ENCODE measurements at regions not wholly inside any gene's neighbourhood (a gene's known extent, or its start where the extent isn't known, plus 50 kb on each side); places are given as distances from the start of the nearest gene placed in this dataset.

DNA sequence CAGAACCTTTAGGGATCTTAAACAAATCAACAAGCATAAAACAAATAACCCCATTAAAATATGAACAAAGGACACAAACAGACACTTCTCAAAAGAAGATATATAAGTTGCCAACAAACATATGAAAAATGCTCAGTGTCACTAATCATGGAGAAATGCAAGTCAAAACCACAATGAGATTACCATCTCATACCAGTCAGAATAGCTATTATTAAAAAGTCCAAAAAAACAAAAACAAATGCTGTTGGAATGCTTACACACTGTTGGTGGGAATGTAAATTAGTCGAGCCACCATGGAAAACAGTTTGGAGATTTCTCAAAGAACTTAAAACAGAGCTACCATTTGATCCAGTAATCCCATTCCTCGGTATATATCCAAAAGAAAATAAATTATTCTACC is 423.6 kb downstream of the OTOL1 start:
- Histone ChIP-seq H3K9me3 (ENCODE audit: control insufficient read depth in 4 of 4, insufficient read depth in 3 of 4, low read length in 3 of 4) (no peaks in the 10 kb centered on the region), H3K27me3 (ENCODE audit: control insufficient read depth in 3 of 3, insufficient read depth in 3 of 3, low read length in 2 of 3) (no peaks in the 10 kb centered on the region), H3K9ac (ENCODE audit: insufficient read depth in 1 of 2, low read length in 2 of 2) (no peak overlapping the region), H3K27ac (ENCODE audit: low read depth in 1 of 2, low read length in 1 of 2) (no peak overlapping the region), H3K36me3 (ENCODE audit: control insufficient read depth in 4 of 4, insufficient read depth in 4 of 4, low read length in 4 of 4) (no peaks in the 10 kb centered on the region), H3K4me3 (no peak overlapping the region), H3K4me1 (ENCODE audit: control insufficient read depth in 5 of 5, insufficient read depth in 5 of 5, low read length in 5 of 5) (peaks cover 0 to 6% (median 3%) of the 10 kb centered on the region in 5 donors)
- ATAC-seq (ENCODE audit: insufficient read depth, low FRiP score): no peak
- 83 to 93% methylated on average over 2 of the region's 2 CpGs for WGBS, 2 donors
- TF ChIP-seq, protein P1, sequence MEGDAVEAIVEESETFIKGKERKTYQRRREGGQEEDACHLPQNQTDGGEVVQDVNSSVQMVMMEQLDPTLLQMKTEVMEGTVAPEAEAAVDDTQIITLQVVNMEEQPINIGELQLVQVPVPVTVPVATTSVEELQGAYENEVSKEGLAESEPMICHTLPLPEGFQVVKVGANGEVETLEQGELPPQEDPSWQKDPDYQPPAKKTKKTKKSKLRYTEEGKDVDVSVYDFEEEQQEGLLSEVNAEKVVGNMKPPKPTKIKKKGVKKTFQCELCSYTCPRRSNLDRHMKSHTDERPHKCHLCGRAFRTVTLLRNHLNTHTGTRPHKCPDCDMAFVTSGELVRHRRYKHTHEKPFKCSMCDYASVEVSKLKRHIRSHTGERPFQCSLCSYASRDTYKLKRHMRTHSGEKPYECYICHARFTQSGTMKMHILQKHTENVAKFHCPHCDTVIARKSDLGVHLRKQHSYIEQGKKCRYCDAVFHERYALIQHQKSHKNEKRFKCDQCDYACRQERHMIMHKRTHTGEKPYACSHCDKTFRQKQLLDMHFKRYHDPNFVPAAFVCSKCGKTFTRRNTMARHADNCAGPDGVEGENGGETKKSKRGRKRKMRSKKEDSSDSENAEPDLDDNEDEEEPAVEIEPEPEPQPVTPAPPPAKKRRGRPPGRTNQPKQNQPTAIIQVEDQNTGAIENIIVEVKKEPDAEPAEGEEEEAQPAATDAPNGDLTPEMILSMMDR (IDR thresholded peaks at IDR 0.05; ENCODE audit: control extremely low read depth, extremely low read depth): no peak
- no peak for DNase-seq

DNA sequence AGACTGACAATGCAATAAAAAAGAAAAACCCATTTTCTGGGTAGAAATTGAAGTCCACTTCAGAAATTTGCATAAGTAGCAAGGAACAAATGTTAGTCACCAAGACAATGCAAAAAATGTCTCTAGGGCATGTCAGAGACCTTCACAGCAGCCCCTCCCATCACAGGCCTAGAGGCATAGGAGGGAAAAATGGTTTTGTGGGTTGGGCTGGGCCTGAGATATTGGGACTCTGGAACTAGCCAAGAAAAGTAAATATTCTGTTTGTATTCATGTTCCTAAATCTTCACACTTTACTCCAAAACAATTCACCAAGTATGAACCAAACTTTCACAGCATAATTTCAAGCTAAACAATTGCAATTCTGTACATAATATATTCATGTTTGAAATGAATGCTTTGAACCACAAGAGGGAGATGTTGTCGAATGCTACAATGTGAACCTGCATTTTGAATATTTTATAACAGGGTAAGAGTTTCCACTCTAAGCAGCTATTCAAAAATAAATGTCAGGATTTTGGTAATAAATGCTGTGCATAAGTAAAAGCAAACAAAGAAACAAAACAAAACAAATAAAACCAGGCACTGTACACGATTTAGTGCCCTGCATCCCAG is 429.2 kb downstream of the OTOL1 start:
- DNase-seq: no peak
- Histone ChIP-seq H3K9me3 (ENCODE audit: control insufficient read depth in 4 of 4, insufficient read depth in 3 of 4, low read length in 3 of 4) (no peaks in the 10 kb centered on the region), H3K27ac (ENCODE audit: low read depth in 1 of 2, low read length in 1 of 2) (no peak overlapping the region), H3K4me1 (ENCODE audit: control insufficient read depth in 5 of 5, insufficient read depth in 5 of 5, low read length in 5 of 5) (no peaks in the 10 kb centered on the region), H3K9ac (ENCODE audit: insufficient read depth in 1 of 2, low read length in 2 of 2) (no peak overlapping the region), H3K36me3 (ENCODE audit: control insufficient read depth in 4 of 4, insufficient read depth in 4 of 4, low read length in 4 of 4) (no peaks in the 10 kb centered on the region), H3K4me3 (no peak overlapping the region), H3K27me3 (ENCODE audit: control insufficient read depth in 3 of 3, insufficient read depth in 3 of 3, low read length in 2 of 3) (no peaks in the 10 kb centered on the region)
- ATAC-seq (ENCODE audit: insufficient read depth, low FRiP score): no peak
- TF ChIP-seq, protein P1 (IDR thresholded peaks at IDR 0.05; ENCODE audit: control extremely low read depth, extremely low read depth): no peak
- WGBS, 2 donors: 81 to 91% methylated on average over 2 of the region's 2 CpGs

DNA sequence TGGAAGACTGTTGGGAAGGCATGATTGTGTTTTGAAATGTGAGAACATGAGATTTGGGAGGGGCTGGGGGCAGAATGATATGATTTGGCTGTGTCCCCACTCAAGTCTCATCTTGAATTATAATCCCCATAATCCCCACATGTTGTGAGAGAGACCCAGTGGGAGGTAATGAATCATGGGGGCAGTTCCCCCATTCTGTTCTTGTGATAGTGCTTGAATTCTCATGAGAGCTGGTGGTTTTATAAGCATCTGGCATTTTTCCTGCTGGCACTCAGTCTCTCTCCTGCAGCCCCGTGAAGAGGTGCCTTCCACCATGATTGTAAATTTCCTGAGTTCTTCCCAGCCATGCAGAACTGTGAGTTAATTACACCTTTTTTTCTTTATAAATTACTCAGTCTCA is 430.5 kb downstream of the OTOL1 start:
- 53 to 89% methylated on average over 1 of the region's 1 CpG for WGBS, 2 donors
- H3K27ac ChIP-seq (ENCODE audit: low read depth in 1 of 2, low read length in 1 of 2): no peak overlapping the region
- no peaks in the 10 kb centered on the region for H3K4me1 ChIP-seq (ENCODE audit: control insufficient read depth in 5 of 5, insufficient read depth in 5 of 5, low read length in 5 of 5)
- H3K9me3 ChIP-seq (ENCODE audit: control insufficient read depth in 4 of 4, insufficient read depth in 3 of 4, low read length in 3 of 4): no peaks in the 10 kb centered on the region
- H3K4me3 ChIP-seq: no peak overlapping the region
- ATAC-seq (ENCODE audit: insufficient read depth, low FRiP score) (no peak), DNase-seq (no peak)
- TF ChIP-seq, protein P1 (IDR thresholded peaks at IDR 0.05; ENCODE audit: control extremely low read depth, extremely low read depth): no peak
- no peaks in the 10 kb centered on the region for H3K36me3 ChIP-seq (ENCODE audit: control insufficient read depth in 4 of 4, insufficient read depth in 4 of 4, low read length in 4 of 4)
- H3K9ac ChIP-seq (ENCODE audit: insufficient read depth in 1 of 2, low read length in 2 of 2): no peak overlapping the region
- no peaks in the 10 kb centered on the region for H3K27me3 ChIP-seq (ENCODE audit: control insufficient read depth in 3 of 3, insufficient read depth in 3 of 3, low read length in 2 of 3)
